Pancreas (tissue), 10 donors: ENCODE measurements at regions not wholly inside any gene's neighbourhood (a gene's known extent, or its start where the extent isn't known, plus 50 kb on each side); places are given as distances from the start of the nearest gene placed in this dataset.

ENCODE experiments used
- ATAC-seq, 4 donors: fragments of 200-7000 bp; cut with Tn5 transposase; one replicate each; pipeline versions ENCODE4 v1.8.0 to v1.9.1; 2020; ENCODE audit warnings: mild to moderate bottlenecking in 4 of 4, moderate library complexity in 4 of 4
- DNase-seq, 6 donors: peaks; one replicate each; pipeline ENCODE4 v3.0.0-alpha.2; 2020
- FAIRE-seq: peaks from 2 replicates; lab custom pipeline; 2012; peaks lifted over from hg19 to GRCh38; lab: Jason Lieb, UNC
- H3K27ac ChIP-seq, 4 donors: fragments of 200-600 bp; sonication (generic); 1 replicate in 3 of 4; 2 replicates in 1 of 4; pipeline versions ENCODE4 v1.5.0 to v1.8.0; 2020
- H3K27me3 ChIP-seq, 4 donors: fragments of 200-600 bp; one replicate each; pipeline ENCODE4 v1.8.0; 2021
- H3K36me3 ChIP-seq, 3 donors: fragments of 200-600 bp; sonication (generic) in 1 of 3; one replicate each; pipeline versions ENCODE4 v1.5.0 to v1.8.0; 2020 to 2021
- H3K4me1 ChIP-seq, 3 donors: fragments of 200-600 bp; one replicate each; pipeline ENCODE4 v1.8.0; 2021
- H3K4me3 ChIP-seq, 4 donors: fragments of 200-600 bp; sonication (generic) in 2 of 4; one replicate each; pipeline versions ENCODE4 v1.5.0 to v1.8.0; 2020 to 2021
- H3K9me3 ChIP-seq, 4 donors: fragments of 200-600 bp; one replicate each; pipeline ENCODE4 v1.8.0; 2021
- CTCF ChIP-seq, 4 donors: fragments of 200-600 bp; sonication (generic) in 3 of 4; IDR thresholded peaks; one replicate each; pipeline versions ENCODE4 v1.5.0 to v1.8.0; 2021; ENCODE audit warnings: antibody characterized with exemption in 4 of 4
- WGBS, 2 donors: extraction: QIAGEN DNeasy Blood & Tissue Kit; methylation state at CpG; one replicate each; pipeline ENCODE4 v1.1.7; 2013; 5-methylcytosine and 5-hydroxymethylcytosine counted together
- intact Hi-C, 3 donors: fragments of 100-400 bp; cut with DNase I; formaldehyde crosslinking; loops; one replicate each; pipeline versions ENCODE4 v1.11.1 to v1.14.2; 2022
- donor health status: healthy with polysubstance abuse.
- donor health status: DM: no; HTN: no; CAD: no; lungs with moderate emphysema.
- donor health status: DM: no; HTN: no; CAD: no.
- donor health status: control.
- donor health status: control.
- donor health status: Bipolar disorder and iron deficiency.
- donor health status: DM: yes; HTN: yes; CAD: no.
- donor health status: DM: no; HTN: no; CAD: no.
- donor health status: DM: no; HTN: no; CAD: no.
- donor health status: DM: yes; HTN: yes; CAD: no.

GRCh38 chr6:48917233-48917632, 545.8 kb downstream of the MMUT start:
- no peaks in the 10 kb centered on the region for H3K36me3 ChIP-seq
- FAIRE-seq (no peak), ATAC-seq (no peak), DNase-seq (no peak)
- no peaks in the 10 kb centered on the region for H3K27me3 ChIP-seq
- intact Hi-C loops = no loop called here
- no peak for TF ChIP-seq CTCF (IDR thresholded peaks at IDR 0.05)
- H3K9me3 ChIP-seq = no peaks in the 10 kb centered on the region
- 34 to 47% methylated on average over 2 of the region's 2 CpGs for WGBS, 2 donors
- no peak overlapping the region for H3K27ac ChIP-seq
- H3K4me1 ChIP-seq = no peaks in the 10 kb centered on the region
- no peak overlapping the region for H3K4me3 ChIP-seq

GRCh38 chr6:48916607-48917006, 546.4 kb downstream of the MMUT start:
- H3K9me3 ChIP-seq = no peaks in the 10 kb centered on the region
- no peak for TF ChIP-seq CTCF (IDR thresholded peaks at IDR 0.05)
- H3K36me3 ChIP-seq = no peaks in the 10 kb centered on the region
- H3K27me3 ChIP-seq = no peaks in the 10 kb centered on the region
- no peak overlapping the region for H3K4me3 ChIP-seq
- H3K27ac ChIP-seq = no peak overlapping the region
- no peak for DNase-seq
- H3K4me1 ChIP-seq = no peaks in the 10 kb centered on the region
- FAIRE-seq = no peak
- ATAC-seq = no peak
- intact Hi-C loops = no loop called here

GRCh38 chr6:48915591-48915990, 547.5 kb downstream of the MMUT start:
- intact Hi-C loops = no loop called here

GRCh38 chr6:48912503-48912902, 550.5 kb downstream of the MMUT start:
- no peaks in the 10 kb centered on the region for H3K9me3 ChIP-seq
- no peak for TF ChIP-seq CTCF (IDR thresholded peaks at IDR 0.05)
- no peak overlapping the region for H3K4me3 ChIP-seq
- H3K36me3 ChIP-seq = no peaks in the 10 kb centered on the region
- H3K4me1 ChIP-seq = no peaks in the 10 kb centered on the region
- FAIRE-seq = no peak
- intact Hi-C loops = no loop called here
- no peak overlapping the region for H3K27ac ChIP-seq
- no peaks in the 10 kb centered on the region for H3K27me3 ChIP-seq
- no peak for ATAC-seq
- DNase-seq = no peak
- 83 to 84% methylated on average over 2 of the region's 2 CpGs for WGBS, 2 donors

More at GRCh38 chr6:48915591-48915990, 547.5 kb downstream of the MMUT start:
- no peak for FAIRE-seq
- no peaks in the 10 kb centered on the region for H3K4me1 ChIP-seq
- no peaks in the 10 kb centered on the region for H3K9me3 ChIP-seq
- no peak overlapping the region for H3K27ac ChIP-seq
- H3K36me3 ChIP-seq = no peaks in the 10 kb centered on the region
- H3K4me3 ChIP-seq = no peak overlapping the region
- DNase-seq = no peak
- no peaks in the 10 kb centered on the region for H3K27me3 ChIP-seq
- ATAC-seq = no peak
- no peak for TF ChIP-seq CTCF (IDR thresholded peaks at IDR 0.05)

- no peak overlapping the region for H3K27ac ChIP-seq
- H3K4me3 ChIP-seq = no peak overlapping the region
- no peak for TF ChIP-seq CTCF (IDR thresholded peaks at IDR 0.05)
- ATAC-seq (no peak), FAIRE-seq (no peak), DNase-seq (no peak)
- intact Hi-C loops = no loop called here
- H3K27me3 ChIP-seq = no peaks in the 10 kb centered on the region
- H3K4me1 ChIP-seq = no peaks in the 10 kb centered on the region
- no peaks in the 10 kb centered on the region for H3K36me3 ChIP-seq
- no peaks in the 10 kb centered on the region for H3K9me3 ChIP-seq
Observed at GRCh38 chr6:48904809-48905208, 558.2 kb downstream of the MMUT start.
